BE2C (cell line): ENCODE measurements at regions not wholly inside any gene's neighbourhood (a gene's known extent, or its start where the extent isn't known, plus 50 kb on each side); places are given as distances from the start of the nearest gene placed in this dataset.

Experiments used
- DNase-seq: peaks from one replicate; pipeline ENCODE4 v3.0.0-alpha.2; 2020
- H3K27me3 ChIP-seq: fragments of 250-450 bp; sonication (Bioruptor Pico); 2 replicates; pipeline ENCODE4 v1.5.1; 2020; ENCODE audit warnings: mild to moderate bottlenecking
- H3K36me3 ChIP-seq: fragments of 250-450 bp; sonication (Bioruptor Pico); 2 replicates; pipeline ENCODE4 v1.5.1; 2020; ENCODE audit warnings: mild to moderate bottlenecking
- H3K4me1 ChIP-seq: fragments of 250-450 bp; sonication (Bioruptor Pico); 2 replicates; pipeline ENCODE4 v1.5.1; 2020
- H3K4me3 ChIP-seq: 2 replicates; pipeline ENCODE4 v1.5.1; 2011; ENCODE audit warnings: low read depth, low read length
- H3K9me3 ChIP-seq: fragments of 250-450 bp; sonication (Bioruptor Pico); 2 replicates; pipeline ENCODE4 v1.5.1; 2020
- TF ChIP-seq, protein P1 (sequence below): IDR thresholded peaks from 2 replicates; pipeline ENCODE4 v1.5.1; 2012; ENCODE audit warnings: mild to moderate bottlenecking, low read depth, low read length

DNA sequence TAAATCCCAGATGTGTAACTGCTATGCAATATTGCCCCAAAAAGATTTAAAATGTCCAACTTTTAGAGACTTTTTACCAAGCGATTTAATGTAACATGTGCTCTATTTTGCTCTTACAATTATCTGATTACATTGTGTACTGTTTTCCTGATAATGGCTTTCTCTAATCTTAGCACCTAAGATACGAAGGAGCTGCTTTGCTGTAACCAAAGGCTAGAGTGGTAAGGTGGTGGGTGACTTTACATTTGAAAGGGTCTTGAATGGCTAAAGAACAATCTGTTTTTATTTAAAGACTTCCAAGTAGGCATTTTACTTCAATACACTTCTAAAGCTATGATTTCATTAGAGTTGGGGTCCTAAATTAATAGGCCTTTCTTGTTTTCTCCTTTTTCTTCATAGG, 1201.6 kb upstream of the MAP3K7 start:
- no peak for DNase-seq
- no peaks in the 10 kb centered on the region for H3K36me3 ChIP-seq

DNA sequence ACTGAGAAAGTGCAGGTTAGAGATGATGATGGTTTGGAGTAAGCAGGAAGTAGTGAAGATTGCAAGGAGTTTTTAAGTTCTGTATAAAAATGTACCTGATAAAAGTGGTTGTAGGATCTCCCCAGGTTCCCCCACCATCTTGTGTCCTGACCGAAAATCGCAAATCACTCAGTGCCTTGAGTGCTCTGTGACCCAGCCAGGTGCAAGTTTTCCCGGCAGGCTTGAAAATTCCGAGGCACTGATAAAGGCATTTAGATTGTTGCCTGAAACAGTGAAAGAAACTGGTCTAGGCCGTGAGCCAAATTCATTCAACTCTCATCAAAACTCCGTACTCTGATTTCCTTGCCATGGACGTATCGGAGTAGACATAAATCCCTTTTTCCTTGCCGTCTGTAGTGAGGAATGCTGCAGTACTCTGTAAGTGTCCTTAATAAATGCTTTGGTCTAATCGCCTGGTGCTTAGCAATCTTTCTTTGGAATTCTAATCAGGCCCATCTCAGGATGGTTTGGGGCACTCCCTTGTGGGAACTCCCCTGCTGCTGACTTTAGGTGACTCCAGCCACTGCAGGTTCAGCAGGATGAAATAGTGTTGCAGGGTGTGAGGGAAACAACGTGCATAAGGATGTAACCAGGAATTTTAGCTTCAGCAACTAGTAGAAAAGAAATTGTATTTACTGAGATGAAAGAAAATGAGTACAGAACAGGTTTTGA, 1199.8 kb upstream of the MAP3K7 start:
- DNase-seq = no peak
- Histone ChIP-seq H3K4me3 (no peak overlapping the region), H3K4me1 (peaks cover 3% of the 10 kb centered on the region; the same call in 1 of the 2 replicates), H3K9me3 (0 out of 2 replicates have a peak, but pooled peaks cover 2% of the 10 kb centered on the region), H3K27me3 (no peaks in the 10 kb centered on the region), H3K36me3 (no peaks in the 10 kb centered on the region)
- TF ChIP-seq, protein P1, sequence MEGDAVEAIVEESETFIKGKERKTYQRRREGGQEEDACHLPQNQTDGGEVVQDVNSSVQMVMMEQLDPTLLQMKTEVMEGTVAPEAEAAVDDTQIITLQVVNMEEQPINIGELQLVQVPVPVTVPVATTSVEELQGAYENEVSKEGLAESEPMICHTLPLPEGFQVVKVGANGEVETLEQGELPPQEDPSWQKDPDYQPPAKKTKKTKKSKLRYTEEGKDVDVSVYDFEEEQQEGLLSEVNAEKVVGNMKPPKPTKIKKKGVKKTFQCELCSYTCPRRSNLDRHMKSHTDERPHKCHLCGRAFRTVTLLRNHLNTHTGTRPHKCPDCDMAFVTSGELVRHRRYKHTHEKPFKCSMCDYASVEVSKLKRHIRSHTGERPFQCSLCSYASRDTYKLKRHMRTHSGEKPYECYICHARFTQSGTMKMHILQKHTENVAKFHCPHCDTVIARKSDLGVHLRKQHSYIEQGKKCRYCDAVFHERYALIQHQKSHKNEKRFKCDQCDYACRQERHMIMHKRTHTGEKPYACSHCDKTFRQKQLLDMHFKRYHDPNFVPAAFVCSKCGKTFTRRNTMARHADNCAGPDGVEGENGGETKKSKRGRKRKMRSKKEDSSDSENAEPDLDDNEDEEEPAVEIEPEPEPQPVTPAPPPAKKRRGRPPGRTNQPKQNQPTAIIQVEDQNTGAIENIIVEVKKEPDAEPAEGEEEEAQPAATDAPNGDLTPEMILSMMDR = no peak

More for the DNA sequence above, 1201.6 kb upstream of the MAP3K7 start:
- Histone ChIP-seq H3K9me3 (no peaks in the 10 kb centered on the region), H3K4me3 (no peak overlapping the region), H3K4me1 (no peaks in the 10 kb centered on the region; the same call in 1 of the 2 replicates), H3K27me3 (no peaks in the 10 kb centered on the region)
- TF ChIP-seq, protein P1 = no peak

DNA sequence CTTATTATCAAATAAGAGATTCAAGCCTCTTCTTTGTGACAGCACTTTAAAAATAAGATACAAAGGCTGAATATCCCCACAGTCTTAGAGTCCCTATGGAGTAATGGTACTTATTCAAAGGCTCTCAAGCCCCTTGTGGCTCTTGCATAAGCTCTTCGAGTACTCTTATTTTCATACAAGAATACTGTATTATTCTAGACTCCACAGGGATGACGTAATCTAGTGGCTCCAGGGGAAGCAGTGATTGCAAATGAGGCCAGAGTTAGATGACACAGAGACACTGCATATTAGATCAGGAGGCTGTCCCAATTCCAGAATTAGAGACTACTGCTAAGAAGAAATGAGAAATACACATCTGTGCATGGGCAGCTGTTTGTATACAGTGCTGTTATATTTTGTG, 1195.9 kb upstream of the MAP3K7 start:
- TF ChIP-seq, protein P1 = no peak
- no peak for DNase-seq
- 0 out of 2 replicates have a peak, but pooled peaks cover 2% of the 10 kb centered on the region for H3K9me3 ChIP-seq
- no peaks in the 10 kb centered on the region for H3K36me3 ChIP-seq
- no peak overlapping the region for H3K4me3 ChIP-seq
- peaks cover 3% of the 10 kb centered on the region; the same call in 1 of the 2 replicates for H3K4me1 ChIP-seq
- no peaks in the 10 kb centered on the region for H3K27me3 ChIP-seq

DNA sequence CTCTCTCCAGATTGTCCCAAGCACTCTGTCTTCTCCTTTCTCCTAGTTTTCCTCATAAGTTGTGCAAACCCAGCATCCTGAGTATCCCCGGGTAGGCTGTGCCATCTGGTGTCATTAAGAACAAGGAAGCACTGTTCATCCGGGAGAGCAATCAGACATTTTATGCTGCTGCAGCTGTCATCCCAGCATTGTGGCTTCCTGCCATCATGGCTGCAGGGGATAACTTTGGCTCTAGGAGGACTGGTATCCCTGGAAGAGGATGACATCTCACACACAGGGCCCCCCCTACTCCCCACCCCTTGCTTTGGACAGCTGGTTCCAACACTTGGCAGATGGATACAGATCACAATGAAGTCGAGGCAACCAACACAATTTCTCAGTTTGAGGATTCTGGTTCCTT, 1195.1 kb upstream of the MAP3K7 start:
- H3K4me3 ChIP-seq = no peak overlapping the region
- H3K36me3 ChIP-seq = no peaks in the 10 kb centered on the region
- H3K9me3 ChIP-seq = 0 out of 2 replicates have a peak, but pooled peaks cover 2% of the 10 kb centered on the region
- TF ChIP-seq, protein P1 = 0 out of 2 replicates have a peak, but pooled peaks have one; percentile 26
- peaks cover 3% of the 10 kb centered on the region; the same call in 1 of the 2 replicates for H3K4me1 ChIP-seq
- DNase-seq = peak; percentile 70
- no peaks in the 10 kb centered on the region for H3K27me3 ChIP-seq

DNA sequence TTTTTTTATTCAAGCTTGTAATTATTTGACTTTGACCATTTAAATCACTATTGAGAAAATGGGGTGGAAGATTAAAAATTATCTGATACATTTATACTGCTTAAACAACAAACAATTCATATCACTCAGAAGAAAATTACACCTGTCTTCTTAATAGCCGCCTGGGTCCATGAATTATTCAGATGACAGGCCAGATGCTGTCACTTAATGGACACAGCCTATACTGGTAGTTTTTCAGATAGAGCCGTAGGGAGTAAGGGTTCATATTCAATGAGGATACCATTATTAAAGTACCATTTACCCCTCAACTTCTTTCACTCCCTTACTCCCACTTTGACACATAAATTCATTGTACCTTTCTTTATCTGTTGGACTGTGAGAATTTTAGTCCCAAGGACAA, 1193.4 kb upstream of the MAP3K7 start:
- H3K36me3 ChIP-seq = no peaks in the 10 kb centered on the region
- peaks cover 3% of the 10 kb centered on the region; the same call in 1 of the 2 replicates for H3K4me1 ChIP-seq
- H3K4me3 ChIP-seq = no peak overlapping the region
- H3K9me3 ChIP-seq = 0 out of 2 replicates have a peak, but pooled peaks cover 2% of the 10 kb centered on the region
- H3K27me3 ChIP-seq = no peaks in the 10 kb centered on the region
- TF ChIP-seq, protein P1 = no peak
- no peak for DNase-seq

DNA sequence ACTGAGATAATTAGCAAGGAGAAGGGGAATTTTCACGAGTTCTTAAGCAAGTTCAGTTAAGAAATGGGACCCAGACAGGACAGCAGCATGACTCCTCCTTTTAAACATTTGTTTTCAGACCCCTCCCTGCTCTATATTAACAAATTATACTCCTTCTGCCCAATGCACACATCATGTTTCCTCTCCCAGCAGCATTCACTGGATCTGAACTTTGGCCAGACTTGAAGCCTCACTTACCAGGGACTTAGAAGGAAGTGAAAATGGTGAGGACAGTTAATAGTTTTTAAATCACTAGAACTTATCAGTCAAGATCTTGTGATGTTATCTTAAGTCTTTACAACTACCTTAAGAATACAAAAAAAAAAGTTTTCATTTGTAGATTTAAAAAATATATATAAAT, 1174.7 kb upstream of the MAP3K7 start:
- no peak for DNase-seq
- TF ChIP-seq, protein P1 = no peak
- H3K36me3 ChIP-seq = no peaks in the 10 kb centered on the region
- no peaks in the 10 kb centered on the region for H3K9me3 ChIP-seq
- H3K4me3 ChIP-seq = no peak overlapping the region
- H3K4me1 ChIP-seq = no peaks in the 10 kb centered on the region
- no peaks in the 10 kb centered on the region for H3K27me3 ChIP-seq
